PC-3 (cell line): ENCODE measurements at regions not wholly inside any gene's neighbourhood (a gene's known extent, or its start where the extent isn't known, plus 50 kb on each side); places are given as distances from the start of the nearest gene placed in this dataset.

Source experiments
- ATAC-seq: fragments of 200-7000 bp; cut with Tn5 transposase; 2 replicates; pipeline ENCODE4 v1.9.1; 2020; ENCODE audit warnings: mild to moderate bottlenecking, moderate library complexity
- BruUV-seq: library from RNA; stranded (reverse); fragments of 400-500 nt; replicated peaks from 2 replicates; lab custom pipeline; 2021; lab: Mats Ljungman, UMichigan
- CTCF ChIA-PET: fragments of 300-600 bp; sonication (Branson Sonifier 250); formaldehyde crosslinking; loops from one replicate; lab custom pipeline; 2022; ENCODE audit warnings: antibody characterized with exemption; lab: Charles Lee
- POLR2A ChIA-PET: fragments of 300-600 bp; sonication (Branson Sonifier 250); formaldehyde crosslinking; loops from one replicate; lab custom pipeline; 2022; ENCODE audit warnings: antibody characterized with exemption; ENCODE audit not compliant: unreplicated experiment; lab: Charles Lee
- DNase-seq: peaks from one replicate; pipeline ENCODE4 v3.0.0-alpha.2; 2015
- H2AFZ ChIP-seq: fragments of 300-600 bp; sonication (generic); 2 replicates; pipeline ENCODE4 v1.6.0; 2016; ENCODE audit warnings: antibody characterized with exemption, low read length
- H3F3A ChIP-seq: fragments of 300-600 bp; sonication (generic); one replicate; pipeline ENCODE4 v1.6.0; 2017; ENCODE audit warnings: antibody characterized with exemption, low read length, control low read depth, mild to moderate bottlenecking; ENCODE audit not compliant: unreplicated experiment
- H3K27ac ChIP-seq: fragments of 300-600 bp; sonication (generic); 2 replicates; pipeline ENCODE4 v1.5.1; 2016; ENCODE audit warnings: mild to moderate bottlenecking, low read length
- H3K27me3 ChIP-seq: fragments of 300-600 bp; sonication (generic); 2 replicates; pipeline ENCODE4 v1.6.1; 2016; ENCODE audit warnings: low read length, mixed read lengths
- H3K36me3 ChIP-seq: fragments of 300-600 bp; sonication (generic); 2 replicates; pipeline ENCODE4 v1.6.1; 2016; ENCODE audit warnings: low read depth, mixed run types, low read length, mixed read lengths
- H3K4me1 ChIP-seq: fragments of 300-600 bp; sonication (generic); 2 replicates; pipeline ENCODE4 v1.5.1; 2016; ENCODE audit warnings: low read length; ENCODE audit not compliant: insufficient read depth
- H3K4me2 ChIP-seq: fragments of 300-600 bp; sonication (generic); 2 replicates; pipeline ENCODE4 v1.6.0; 2016; ENCODE audit warnings: low read length
- H3K4me3 ChIP-seq: fragments of 300-600 bp; sonication (generic); 2 replicates; pipeline ENCODE4 v1.5.1; 2016; ENCODE audit warnings: mild to moderate bottlenecking, low read length, mixed read lengths
- H3K79me2 ChIP-seq: fragments of 300-600 bp; sonication (generic); 2 replicates; pipeline ENCODE4 v1.6.1; 2017; ENCODE audit warnings: low read length, mixed read lengths
- H3K9ac ChIP-seq: fragments of 300-600 bp; sonication (generic); 2 replicates; pipeline ENCODE4 v1.6.0; 2016; ENCODE audit warnings: mild to moderate bottlenecking, low read length
- H3K9me2 ChIP-seq: fragments of 300-600 bp; sonication (generic); replicated peaks from 2 replicates; pipeline ENCODE4 v1.6.1; 2016; ENCODE audit warnings: mixed run types, low read length, mixed read lengths
- H3K9me3 ChIP-seq: fragments of 300-600 bp; sonication (generic); 2 replicates; pipeline ENCODE4 v1.6.1; 2016; ENCODE audit warnings: low read length, mixed read lengths
- H4K20me1 ChIP-seq: fragments of 300-600 bp; sonication (generic); 2 replicates; pipeline ENCODE4 v1.6.1; 2016; ENCODE audit warnings: low read length, mixed read lengths
- EZH2 ChIP-seq: fragments of 300-600 bp; sonication (generic); IDR thresholded peaks from one replicate; pipeline ENCODE4 v1.6.1; 2017; ENCODE audit warnings: antibody characterized with exemption, mild to moderate bottlenecking, low read length; ENCODE audit not compliant: unreplicated experiment
- EZH2phosphoT487 ChIP-seq: fragments of 300-600 bp; sonication (generic); IDR thresholded peaks from 2 replicates; pipeline ENCODE4 v1.6.1; 2018; ENCODE audit warnings: mild to moderate bottlenecking, antibody characterized with exemption, low read length, borderline replicate concordance
- intact Hi-C: fragments of 100-400 bp; cut with micrococcal nuclease; formaldehyde crosslinking; loops from 2 replicates; pipeline ENCODE4 v1.9.0; 2023
- TF ChIP-seq, protein P1 (sequence below): fragments of 300-600 bp; sonication (generic); conservative IDR thresholded peaks from 2 replicates; pipeline ENCODE4 v1.5.1; 2017; ENCODE audit warnings: antibody characterized with exemption, low read depth, mild to moderate bottlenecking, low read length

DNA sequence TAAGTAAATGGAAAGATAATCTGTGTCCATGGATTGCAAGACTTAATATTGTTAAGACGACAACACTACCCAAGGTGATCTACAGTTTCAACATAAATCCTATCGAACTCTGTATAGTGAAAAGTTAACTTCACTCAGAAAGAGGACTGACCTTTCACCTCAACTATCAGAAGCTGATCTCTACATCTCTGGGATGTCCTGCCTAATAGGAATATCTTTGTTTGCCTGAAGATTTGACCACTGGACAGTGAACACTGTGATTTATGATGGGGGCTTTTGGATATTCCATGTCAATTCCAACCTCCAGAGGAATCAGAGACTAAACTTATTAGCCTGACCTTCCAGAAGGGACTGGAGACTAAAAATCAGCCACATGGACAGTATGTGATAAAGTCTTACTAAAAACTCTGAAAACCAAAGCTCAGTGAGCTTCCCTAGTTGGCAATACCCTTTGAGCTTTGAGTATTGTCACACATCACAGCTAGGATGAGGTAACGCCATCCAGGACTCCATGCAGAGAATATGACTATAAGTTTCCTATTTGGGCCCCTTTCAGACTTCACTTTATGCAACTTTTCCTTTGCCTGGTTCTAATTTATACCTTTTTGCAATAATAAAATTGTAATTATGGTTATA, 164.9 kb upstream of the SETMAR start:
- no TSS peak for BruUV-seq
- CTCF ChIA-PET = no interaction called here
- Histone ChIP-seq H4K20me1 (no peaks in the 10 kb centered on the region), H3K36me3 (no peaks in the 10 kb centered on the region), H3K4me3 (no peak overlapping the region), H3K4me1 (no peaks in the 10 kb centered on the region), H3F3A (no peaks in the 10 kb centered on the region), H3K79me2 (no peaks in the 10 kb centered on the region), H3K9me2 (no peaks in the 10 kb centered on the region), H2AFZ (no peak overlapping the region), H3K27ac (no peak overlapping the region), H3K9ac (no peak overlapping the region), H3K4me2 (no peak overlapping the region), H3K27me3 (no peaks in the 10 kb centered on the region), H3K9me3 (no peaks in the 10 kb centered on the region)
- POLR2A ChIA-PET = no interaction called here
- TF ChIP-seq EZH2phosphoT487 = no peak
- TF ChIP-seq EZH2 = no peak
- TF ChIP-seq, protein P1, sequence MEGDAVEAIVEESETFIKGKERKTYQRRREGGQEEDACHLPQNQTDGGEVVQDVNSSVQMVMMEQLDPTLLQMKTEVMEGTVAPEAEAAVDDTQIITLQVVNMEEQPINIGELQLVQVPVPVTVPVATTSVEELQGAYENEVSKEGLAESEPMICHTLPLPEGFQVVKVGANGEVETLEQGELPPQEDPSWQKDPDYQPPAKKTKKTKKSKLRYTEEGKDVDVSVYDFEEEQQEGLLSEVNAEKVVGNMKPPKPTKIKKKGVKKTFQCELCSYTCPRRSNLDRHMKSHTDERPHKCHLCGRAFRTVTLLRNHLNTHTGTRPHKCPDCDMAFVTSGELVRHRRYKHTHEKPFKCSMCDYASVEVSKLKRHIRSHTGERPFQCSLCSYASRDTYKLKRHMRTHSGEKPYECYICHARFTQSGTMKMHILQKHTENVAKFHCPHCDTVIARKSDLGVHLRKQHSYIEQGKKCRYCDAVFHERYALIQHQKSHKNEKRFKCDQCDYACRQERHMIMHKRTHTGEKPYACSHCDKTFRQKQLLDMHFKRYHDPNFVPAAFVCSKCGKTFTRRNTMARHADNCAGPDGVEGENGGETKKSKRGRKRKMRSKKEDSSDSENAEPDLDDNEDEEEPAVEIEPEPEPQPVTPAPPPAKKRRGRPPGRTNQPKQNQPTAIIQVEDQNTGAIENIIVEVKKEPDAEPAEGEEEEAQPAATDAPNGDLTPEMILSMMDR = no peak
- intact Hi-C loops = no loop called here
- ATAC-seq (no peak), DNase-seq (no peak)

DNA sequence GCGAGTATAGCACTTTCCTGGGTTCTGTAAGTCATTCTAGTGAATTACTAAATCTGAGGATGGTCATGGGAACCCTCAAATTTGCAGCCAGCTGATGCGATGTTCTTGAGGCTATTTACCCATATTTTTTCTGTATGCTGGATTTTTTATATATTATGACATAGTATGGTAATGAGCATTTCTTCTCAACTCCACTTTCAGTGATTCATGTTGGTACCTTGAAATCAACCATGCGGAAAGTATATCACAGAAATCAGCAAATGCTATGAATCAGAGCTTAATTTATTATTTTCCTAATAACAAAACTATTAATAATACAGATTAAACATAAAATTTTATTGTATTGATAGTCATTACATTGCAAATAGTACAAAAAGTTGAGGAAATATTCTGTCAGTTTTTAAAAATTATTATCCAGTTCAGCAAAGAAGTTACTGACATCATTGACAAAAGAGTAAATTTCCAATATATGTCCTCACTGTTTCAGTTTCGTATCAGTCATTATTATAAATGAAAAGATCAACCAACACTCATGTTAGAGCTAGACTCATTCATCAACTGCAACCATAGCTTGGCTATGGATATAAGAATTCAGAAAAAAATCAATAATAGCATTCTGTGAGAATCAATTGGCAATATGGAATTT, 164.3 kb upstream of the SETMAR start:
- BruUV-seq = no TSS peak

More for the DNA sequence above, 164.3 kb upstream of the SETMAR start:
- H3K4me1 ChIP-seq = no peaks in the 10 kb centered on the region
- no peaks in the 10 kb centered on the region for H3K9me2 ChIP-seq
- no peaks in the 10 kb centered on the region for H3F3A ChIP-seq
- intact Hi-C loops = no loop called here
- TF ChIP-seq EZH2phosphoT487 (no peak), EZH2 (no peak)
- TF ChIP-seq, protein P1 = no peak
- no peak for DNase-seq
- H3K27me3 ChIP-seq = no peaks in the 10 kb centered on the region
- H3K4me3 ChIP-seq = no peak overlapping the region
- no peak overlapping the region for H3K4me2 ChIP-seq
- H2AFZ ChIP-seq = no peak overlapping the region
- CTCF ChIA-PET = no interaction called here
- no peak overlapping the region for H3K9ac ChIP-seq
- H3K79me2 ChIP-seq = no peaks in the 10 kb centered on the region
- no peak for ATAC-seq
- H4K20me1 ChIP-seq = no peaks in the 10 kb centered on the region
- no peaks in the 10 kb centered on the region for H3K9me3 ChIP-seq
- POLR2A ChIA-PET = no interaction called here
- H3K27ac ChIP-seq = no peak overlapping the region
- H3K36me3 ChIP-seq = no peaks in the 10 kb centered on the region
